ENCODE measurements at regions not wholly inside any gene's neighbourhood (a gene's known extent, or its start where the extent isn't known, plus 50 kb on each side); places are given as distances from the start of the nearest gene placed in this dataset.

DNA sequence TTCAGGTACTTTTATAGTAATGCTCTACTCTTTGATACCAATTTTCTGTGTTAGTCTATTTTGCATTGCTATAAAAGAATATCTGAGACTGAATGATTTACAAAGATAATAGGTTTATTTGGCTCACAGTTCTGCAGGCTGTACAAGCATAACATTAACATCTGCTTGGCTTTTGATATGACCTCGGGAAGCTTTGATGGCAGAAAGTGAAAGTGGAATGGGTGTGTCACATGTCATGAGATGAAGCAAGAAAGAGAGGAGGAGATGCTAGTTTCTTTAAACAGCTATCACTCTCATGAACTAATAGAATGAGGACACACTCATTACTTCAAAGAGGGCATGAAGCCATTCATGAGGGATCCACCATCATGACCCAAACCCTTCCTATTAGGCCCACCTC lies 270.9 kb upstream of the IL12B start:
- TF ChIP-seq, protein P1, sequence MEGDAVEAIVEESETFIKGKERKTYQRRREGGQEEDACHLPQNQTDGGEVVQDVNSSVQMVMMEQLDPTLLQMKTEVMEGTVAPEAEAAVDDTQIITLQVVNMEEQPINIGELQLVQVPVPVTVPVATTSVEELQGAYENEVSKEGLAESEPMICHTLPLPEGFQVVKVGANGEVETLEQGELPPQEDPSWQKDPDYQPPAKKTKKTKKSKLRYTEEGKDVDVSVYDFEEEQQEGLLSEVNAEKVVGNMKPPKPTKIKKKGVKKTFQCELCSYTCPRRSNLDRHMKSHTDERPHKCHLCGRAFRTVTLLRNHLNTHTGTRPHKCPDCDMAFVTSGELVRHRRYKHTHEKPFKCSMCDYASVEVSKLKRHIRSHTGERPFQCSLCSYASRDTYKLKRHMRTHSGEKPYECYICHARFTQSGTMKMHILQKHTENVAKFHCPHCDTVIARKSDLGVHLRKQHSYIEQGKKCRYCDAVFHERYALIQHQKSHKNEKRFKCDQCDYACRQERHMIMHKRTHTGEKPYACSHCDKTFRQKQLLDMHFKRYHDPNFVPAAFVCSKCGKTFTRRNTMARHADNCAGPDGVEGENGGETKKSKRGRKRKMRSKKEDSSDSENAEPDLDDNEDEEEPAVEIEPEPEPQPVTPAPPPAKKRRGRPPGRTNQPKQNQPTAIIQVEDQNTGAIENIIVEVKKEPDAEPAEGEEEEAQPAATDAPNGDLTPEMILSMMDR (IDR thresholded peaks at IDR 0.05; ENCODE audit: partially characterized antibody, unreplicated experiment), result no peak
- H3K9me3 Mint-ChIP-seq (ENCODE audit: unreplicated experiment), result peaks cover 1% of the 10 kb centered on the region
- H3K27ac Mint-ChIP-seq (ENCODE audit: unreplicated experiment), result no peak overlapping the region
- peaks cover 5% of the 10 kb centered on the region for H3K36me3 Mint-ChIP-seq (ENCODE audit: unreplicated experiment)
- H3K4me1 Mint-ChIP-seq (ENCODE audit: low read depth, unreplicated experiment), result no peaks in the 10 kb centered on the region
- DNase-seq, result no peak
- no peak overlapping the region for H3K4me3 Mint-ChIP-seq (ENCODE audit: unreplicated experiment)
- H3K27me3 Mint-ChIP-seq (ENCODE audit: unreplicated experiment), result no peaks in the 10 kb centered on the region

DNA sequence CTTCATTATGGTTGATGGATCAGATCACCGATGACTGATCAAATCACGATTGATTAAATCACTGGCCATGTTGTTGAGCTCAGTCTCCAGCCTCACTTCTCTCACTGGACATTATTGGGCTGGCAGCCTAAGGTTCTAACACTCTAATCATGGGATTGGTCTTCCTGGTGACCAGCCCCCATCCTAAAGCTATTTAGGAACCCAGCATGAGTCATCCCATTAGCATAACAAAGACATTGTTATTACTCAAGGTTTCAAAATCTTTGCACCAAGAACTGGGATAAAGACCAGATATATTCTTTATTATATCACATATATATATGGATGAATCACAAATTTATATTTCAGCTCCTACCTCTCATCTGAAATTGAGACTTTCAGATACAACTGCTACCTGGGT lies 272.1 kb upstream of the IL12B start:
- no peaks in the 10 kb centered on the region for H3K27me3 Mint-ChIP-seq (ENCODE audit: unreplicated experiment)
- H3K4me1 Mint-ChIP-seq (ENCODE audit: low read depth, unreplicated experiment), result no peaks in the 10 kb centered on the region

DNA sequence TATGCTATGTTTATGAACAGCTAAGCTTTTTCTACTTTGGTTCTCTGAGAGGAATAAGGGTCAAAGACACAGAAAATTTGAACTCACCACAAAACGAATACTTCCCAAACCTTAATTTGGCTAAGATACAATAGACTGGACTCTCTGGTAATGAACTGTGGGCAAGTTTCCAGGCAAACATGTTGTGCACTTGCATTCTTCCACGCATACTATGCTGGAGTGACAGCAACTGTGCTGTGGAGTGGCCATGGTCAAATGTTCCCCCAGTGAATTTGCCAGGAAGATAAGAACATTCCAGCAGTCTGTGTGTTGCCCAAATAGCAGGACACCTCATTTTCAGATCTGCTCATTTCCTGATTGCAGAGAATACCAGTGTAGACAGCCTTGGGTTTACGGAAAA lies 275.3 kb upstream of the IL12B start:
- no peaks in the 10 kb centered on the region for H3K27me3 Mint-ChIP-seq (ENCODE audit: unreplicated experiment)
- H3K9me3 Mint-ChIP-seq (ENCODE audit: unreplicated experiment), result no peaks in the 10 kb centered on the region
- TF ChIP-seq, protein P1 (IDR thresholded peaks at IDR 0.05; ENCODE audit: partially characterized antibody, unreplicated experiment), result no peak
- H3K27ac Mint-ChIP-seq (ENCODE audit: unreplicated experiment), result no peak overlapping the region
- no peak for DNase-seq
- H3K36me3 Mint-ChIP-seq (ENCODE audit: unreplicated experiment), result no peaks in the 10 kb centered on the region
- no peaks in the 10 kb centered on the region for H3K4me1 Mint-ChIP-seq (ENCODE audit: low read depth, unreplicated experiment)
- H3K4me3 Mint-ChIP-seq (ENCODE audit: unreplicated experiment), result no peak overlapping the region

More for the DNA sequence above, 272.1 kb upstream of the IL12B start:
- Mint-ChIP-seq H3K36me3 (ENCODE audit: unreplicated experiment) (no peaks in the 10 kb centered on the region), H3K27ac (ENCODE audit: unreplicated experiment) (no peak overlapping the region), H3K4me3 (ENCODE audit: unreplicated experiment) (no peak overlapping the region), H3K9me3 (ENCODE audit: unreplicated experiment) (peaks cover 1% of the 10 kb centered on the region)
- no peak for DNase-seq
- TF ChIP-seq, protein P1 (IDR thresholded peaks at IDR 0.05; ENCODE audit: partially characterized antibody, unreplicated experiment), result no peak

- no peak overlapping the region for H3K27ac Mint-ChIP-seq (ENCODE audit: unreplicated experiment)
- H3K4me3 Mint-ChIP-seq (ENCODE audit: unreplicated experiment), result no peak overlapping the region
- H3K27me3 Mint-ChIP-seq (ENCODE audit: unreplicated experiment), result no peaks in the 10 kb centered on the region
- H3K9me3 Mint-ChIP-seq (ENCODE audit: unreplicated experiment), result no peaks in the 10 kb centered on the region
- H3K36me3 Mint-ChIP-seq (ENCODE audit: unreplicated experiment), result no peaks in the 10 kb centered on the region
- no peaks in the 10 kb centered on the region for H3K4me1 Mint-ChIP-seq (ENCODE audit: low read depth, unreplicated experiment)
- TF ChIP-seq, protein P1 (IDR thresholded peaks at IDR 0.05; ENCODE audit: partially characterized antibody, unreplicated experiment), result no peak
- DNase-seq, result no peak
Observed at GRCh38 chr5:159609359-159609758, 279.1 kb upstream of the IL12B start.

DNA sequence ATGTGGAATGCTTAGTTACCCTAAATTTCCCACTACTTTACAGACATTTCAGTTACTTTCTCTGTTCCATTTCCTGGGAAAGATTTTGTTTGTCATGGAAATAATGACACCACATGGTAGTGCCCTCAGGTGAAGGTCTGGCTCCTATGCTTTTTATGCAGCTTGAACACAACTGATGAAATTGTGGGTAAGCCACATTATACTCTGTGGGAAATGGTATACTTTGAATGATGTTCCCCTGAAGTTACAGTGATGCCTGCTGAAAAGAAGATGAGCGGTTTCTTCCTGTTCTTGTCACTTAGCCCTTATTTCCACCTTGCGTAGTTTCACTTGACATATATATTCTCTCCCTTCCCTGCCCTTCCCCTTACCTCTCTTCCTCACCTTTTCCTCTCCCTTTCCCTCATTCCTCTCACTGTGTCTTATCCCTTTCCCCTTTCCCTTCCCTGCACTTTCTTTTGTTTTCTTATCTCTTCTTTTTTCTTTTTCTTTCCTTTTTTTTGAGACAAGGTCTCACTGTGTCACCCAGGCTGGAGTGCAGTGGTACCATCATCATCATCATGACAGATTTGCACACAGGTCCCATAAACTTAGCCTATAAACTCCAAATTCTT lies 280.8 kb upstream of the IL12B start:
- Mint-ChIP-seq H3K9me3 (ENCODE audit: unreplicated experiment) (no peaks in the 10 kb centered on the region), H3K36me3 (ENCODE audit: unreplicated experiment) (no peaks in the 10 kb centered on the region), H3K4me1 (ENCODE audit: low read depth, unreplicated experiment) (no peaks in the 10 kb centered on the region), H3K27me3 (ENCODE audit: unreplicated experiment) (no peaks in the 10 kb centered on the region), H3K27ac (ENCODE audit: unreplicated experiment) (no peak overlapping the region), H3K4me3 (ENCODE audit: unreplicated experiment) (no peak overlapping the region)
- DNase-seq, result no peak
- TF ChIP-seq, protein P1 (IDR thresholded peaks at IDR 0.05; ENCODE audit: partially characterized antibody, unreplicated experiment), result no peak
